ENCODE measurements at regions not wholly inside any gene's neighbourhood (a gene's known extent, or its start where the extent isn't known, plus 50 kb on each side); places are given as distances from the start of the nearest gene placed in this dataset.

- TF ChIP-seq YY1 (IDR thresholded peaks at IDR 0.05; ENCODE audit: insufficient read depth, insufficient read length) (no peak), SUZ12 (IDR thresholded peaks at IDR 0.05; ENCODE audit: extremely low read depth, insufficient read depth, insufficient read length) (no peak)
These were observed 654.9 kb downstream of the ADCYAP1 start for GRCh38 chr18:1559563-1559962.

Data from NT2/D1 (cell line).